ENCODE measurements at regions not wholly inside any gene's neighbourhood (a gene's known extent, or its start where the extent isn't known, plus 50 kb on each side); places are given as distances from the start of the nearest gene placed in this dataset.

GRCh38 chr1:172952516-172952915 is 98.2 kb downstream of the TNFSF18 start:
- H4K20me1 ChIP-seq (ENCODE audit: control insufficient read depth, insufficient read depth, insufficient read length): no peaks in the 10 kb centered on the region
- H4K8ac ChIP-seq (replicated peaks; ENCODE audit: insufficient read length, low read depth, low read length): no peak overlapping the region
- no peak overlapping the region for H3K4ac ChIP-seq (ENCODE audit: low read depth, low read length)
- H3K27me3 ChIP-seq (ENCODE audit: insufficient read depth, low read length): no peaks in the 10 kb centered on the region
- H3K9me3 Mint-ChIP-seq: no peaks in the 10 kb centered on the region
- no peaks in the 10 kb centered on the region for H3K36me3 Mint-ChIP-seq (ENCODE audit: insufficient read depth in 1 of 3, low read depth in 3 of 3)
- H3K79me1 ChIP-seq (ENCODE audit: insufficient read depth, low read depth, low read length, poor library complexity, severe bottlenecking): no peaks in the 10 kb centered on the region
- no peak for DNase-seq
- H3K56ac ChIP-seq (ENCODE audit: insufficient read length, low read depth, low read length): no peak overlapping the region
- H3K27ac Mint-ChIP-seq: no peak overlapping the region
- no peak overlapping the region for H3K4me3 Mint-ChIP-seq
- no peaks in the 10 kb centered on the region for H3K27me3 Mint-ChIP-seq (ENCODE audit: low read depth)
- no peaks in the 10 kb centered on the region for H3K23me2 ChIP-seq (ENCODE audit: insufficient read length, low read depth, low read length, poor library complexity, severe bottlenecking)
- TF ChIP-seq, protein P1, sequence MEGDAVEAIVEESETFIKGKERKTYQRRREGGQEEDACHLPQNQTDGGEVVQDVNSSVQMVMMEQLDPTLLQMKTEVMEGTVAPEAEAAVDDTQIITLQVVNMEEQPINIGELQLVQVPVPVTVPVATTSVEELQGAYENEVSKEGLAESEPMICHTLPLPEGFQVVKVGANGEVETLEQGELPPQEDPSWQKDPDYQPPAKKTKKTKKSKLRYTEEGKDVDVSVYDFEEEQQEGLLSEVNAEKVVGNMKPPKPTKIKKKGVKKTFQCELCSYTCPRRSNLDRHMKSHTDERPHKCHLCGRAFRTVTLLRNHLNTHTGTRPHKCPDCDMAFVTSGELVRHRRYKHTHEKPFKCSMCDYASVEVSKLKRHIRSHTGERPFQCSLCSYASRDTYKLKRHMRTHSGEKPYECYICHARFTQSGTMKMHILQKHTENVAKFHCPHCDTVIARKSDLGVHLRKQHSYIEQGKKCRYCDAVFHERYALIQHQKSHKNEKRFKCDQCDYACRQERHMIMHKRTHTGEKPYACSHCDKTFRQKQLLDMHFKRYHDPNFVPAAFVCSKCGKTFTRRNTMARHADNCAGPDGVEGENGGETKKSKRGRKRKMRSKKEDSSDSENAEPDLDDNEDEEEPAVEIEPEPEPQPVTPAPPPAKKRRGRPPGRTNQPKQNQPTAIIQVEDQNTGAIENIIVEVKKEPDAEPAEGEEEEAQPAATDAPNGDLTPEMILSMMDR (conservative IDR thresholded peaks at IDR 0.05): no peak
- no peaks in the 10 kb centered on the region for H3K9me3 ChIP-seq (ENCODE audit: control insufficient read depth, low read depth, low read length)
- no peak overlapping the region for H2BK12ac ChIP-seq (ENCODE audit: insufficient read length, low read depth, low read length)
- H2BK15ac ChIP-seq (ENCODE audit: low read depth, low read length): no peak overlapping the region
- no peak overlapping the region for H4K5ac ChIP-seq (ENCODE audit: insufficient read length, low read depth, low read length)
- no peak overlapping the region for H3K14ac ChIP-seq (ENCODE audit: insufficient read depth, low read length)
- no peak overlapping the region for H4K91ac ChIP-seq (ENCODE audit: insufficient read length, low read depth, low read length)
- H2BK20ac ChIP-seq (ENCODE audit: low read depth, low read length, poor library complexity, severe bottlenecking): no peak overlapping the region
- H3K4me2 ChIP-seq (ENCODE audit: insufficient read depth, insufficient read length, low read length): no peak overlapping the region
- H2BK120ac ChIP-seq (ENCODE audit: low read depth, low read length, poor library complexity, severe bottlenecking): no peak overlapping the region
- H2AFZ ChIP-seq (ENCODE audit: low read length): no peak overlapping the region
- H3T11ph ChIP-seq (ENCODE audit: low read length): no peak overlapping the region
- H3K23ac ChIP-seq (ENCODE audit: insufficient read length, low read depth, low read length): no peak overlapping the region
- no peak overlapping the region for H3K9ac ChIP-seq (ENCODE audit: extremely low read depth, insufficient read length, low read length)
- H3K4me1 ChIP-seq (ENCODE audit: insufficient read depth, low read length): no peaks in the 10 kb centered on the region; the same call in 1 of the 2 replicates
- H3K27ac ChIP-seq (ENCODE audit: insufficient read length, low read depth, low read length): no peak overlapping the region
- H3K79me2 ChIP-seq (ENCODE audit: insufficient read depth, low read length): no peaks in the 10 kb centered on the region
- no peak overlapping the region for H2BK5ac ChIP-seq (ENCODE audit: insufficient read length, low read length)
- no peak overlapping the region for H2AK5ac ChIP-seq (ENCODE audit: insufficient read length, low read length)
- peaks cover 2 to 8% of the 10 kb centered on the region in 2 experiments; a peak in 1 of 4 replicates for H3K4me1 Mint-ChIP-seq
- H3K18ac ChIP-seq (ENCODE audit: insufficient read length, low read depth, low read length): no peak overlapping the region

Measured in H9 (cell line).